ENCODE measurements at regions not wholly inside any gene's neighbourhood (a gene's known extent, or its start where the extent isn't known, plus 50 kb on each side); places are given as distances from the start of the nearest gene placed in this dataset.

DNA sequence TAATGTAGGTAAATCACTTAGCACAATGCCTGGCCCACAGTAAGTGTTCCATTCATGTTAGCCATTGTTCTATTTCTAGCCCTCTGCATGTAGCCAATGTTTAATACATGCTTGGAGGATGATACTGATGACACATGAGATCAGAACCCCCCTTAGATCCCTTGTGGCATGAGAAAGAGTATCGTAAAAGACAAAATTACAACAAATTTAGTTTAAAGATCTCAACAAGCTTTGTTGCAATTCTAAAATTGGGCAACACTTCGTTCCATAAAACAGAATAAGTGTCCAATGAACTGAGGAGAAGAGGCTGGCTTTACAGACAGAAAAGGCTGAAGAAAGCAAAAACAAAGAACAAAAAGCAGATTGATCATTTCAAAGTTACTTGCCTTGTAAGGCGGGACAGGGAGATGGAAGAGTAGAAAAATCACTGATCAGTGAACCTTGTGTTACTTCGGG lies 148.7 kb upstream of the SLC1A4 start:
- Histone ChIP-seq H3K27me3 (ENCODE audit: control insufficient read depth in 4 of 4, insufficient read depth in 4 of 4, low read length in 3 of 4) (no peaks in the 10 kb centered on the region), H3K4me3 (ENCODE audit: low read depth in 1 of 3, low read length in 3 of 3) (no peak overlapping the region), H3K9me3 (ENCODE audit: control insufficient read depth in 4 of 4, low read length in 3 of 4) (no peaks in the 10 kb centered on the region), H3K4me1 (ENCODE audit: control insufficient read depth in 4 of 4, insufficient read depth in 4 of 4, low read length in 3 of 4) (peaks cover 3 to 11% (median 9%) of the 10 kb centered on the region in 4 donors), H3K9ac (ENCODE audit: low read depth in 1 of 2, low read length in 2 of 2) (no peak overlapping the region), H3K36me3 (ENCODE audit: control insufficient read depth in 4 of 4, insufficient read depth in 3 of 4, low read depth in 1 of 4, low read length in 3 of 4) (no peaks in the 10 kb centered on the region), H3K27ac (ENCODE audit: low read depth in 1 of 2, low read length in 2 of 2) (no peak overlapping the region)
- no peak for DNase-seq (ENCODE audit: low spot score)
- TF ChIP-seq NR2F2 (IDR thresholded peaks at IDR 0.05) (no peak), HNF4A (conservative IDR thresholded peaks at IDR 0.05) (no peak), TAF1 (conservative IDR thresholded peaks at IDR 0.05) (no peak), ZBTB33 (IDR thresholded peaks at IDR 0.05) (no peak), HNF4G (IDR thresholded peaks at IDR 0.05) (no peak), RXRA (IDR thresholded peaks at IDR 0.05) (no peak), YY1 (IDR thresholded peaks at IDR 0.05) (no peak), ATF3 (IDR thresholded peaks at IDR 0.05) (no peak), EGR1 (IDR thresholded peaks at IDR 0.05; ENCODE audit: low read depth in 2 of 2) (no peak), CTCF (IDR thresholded peaks at IDR 0.05; ENCODE audit: low read depth, low read length, missing input control) (no peak), JUND (IDR thresholded peaks at IDR 0.05) (no peak), GABPA (IDR thresholded peaks at IDR 0.05 in 1 of 2, conservative IDR thresholded peaks at IDR 0.05 in 1 of 2) (no peak), RAD21 (IDR thresholded peaks at IDR 0.05) (no peak)
- TF ChIP-seq, protein P1, sequence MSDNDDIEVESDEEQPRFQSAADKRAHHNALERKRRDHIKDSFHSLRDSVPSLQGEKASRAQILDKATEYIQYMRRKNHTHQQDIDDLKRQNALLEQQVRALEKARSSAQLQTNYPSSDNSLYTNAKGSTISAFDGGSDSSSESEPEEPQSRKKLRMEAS (IDR thresholded peaks at IDR 0.05): no peak
- TF ChIP-seq, protein P2, sequence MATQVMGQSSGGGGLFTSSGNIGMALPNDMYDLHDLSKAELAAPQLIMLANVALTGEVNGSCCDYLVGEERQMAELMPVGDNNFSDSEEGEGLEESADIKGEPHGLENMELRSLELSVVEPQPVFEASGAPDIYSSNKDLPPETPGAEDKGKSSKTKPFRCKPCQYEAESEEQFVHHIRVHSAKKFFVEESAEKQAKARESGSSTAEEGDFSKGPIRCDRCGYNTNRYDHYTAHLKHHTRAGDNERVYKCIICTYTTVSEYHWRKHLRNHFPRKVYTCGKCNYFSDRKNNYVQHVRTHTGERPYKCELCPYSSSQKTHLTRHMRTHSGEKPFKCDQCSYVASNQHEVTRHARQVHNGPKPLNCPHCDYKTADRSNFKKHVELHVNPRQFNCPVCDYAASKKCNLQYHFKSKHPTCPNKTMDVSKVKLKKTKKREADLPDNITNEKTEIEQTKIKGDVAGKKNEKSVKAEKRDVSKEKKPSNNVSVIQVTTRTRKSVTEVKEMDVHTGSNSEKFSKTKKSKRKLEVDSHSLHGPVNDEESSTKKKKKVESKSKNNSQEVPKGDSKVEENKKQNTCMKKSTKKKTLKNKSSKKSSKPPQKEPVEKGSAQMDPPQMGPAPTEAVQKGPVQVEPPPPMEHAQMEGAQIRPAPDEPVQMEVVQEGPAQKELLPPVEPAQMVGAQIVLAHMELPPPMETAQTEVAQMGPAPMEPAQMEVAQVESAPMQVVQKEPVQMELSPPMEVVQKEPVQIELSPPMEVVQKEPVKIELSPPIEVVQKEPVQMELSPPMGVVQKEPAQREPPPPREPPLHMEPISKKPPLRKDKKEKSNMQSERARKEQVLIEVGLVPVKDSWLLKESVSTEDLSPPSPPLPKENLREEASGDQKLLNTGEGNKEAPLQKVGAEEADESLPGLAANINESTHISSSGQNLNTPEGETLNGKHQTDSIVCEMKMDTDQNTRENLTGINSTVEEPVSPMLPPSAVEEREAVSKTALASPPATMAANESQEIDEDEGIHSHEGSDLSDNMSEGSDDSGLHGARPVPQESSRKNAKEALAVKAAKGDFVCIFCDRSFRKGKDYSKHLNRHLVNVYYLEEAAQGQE (IDR thresholded peaks at IDR 0.05): no peak
- WGBS: 80% methylated on average over 4 of the region's 4 CpGs

DNA sequence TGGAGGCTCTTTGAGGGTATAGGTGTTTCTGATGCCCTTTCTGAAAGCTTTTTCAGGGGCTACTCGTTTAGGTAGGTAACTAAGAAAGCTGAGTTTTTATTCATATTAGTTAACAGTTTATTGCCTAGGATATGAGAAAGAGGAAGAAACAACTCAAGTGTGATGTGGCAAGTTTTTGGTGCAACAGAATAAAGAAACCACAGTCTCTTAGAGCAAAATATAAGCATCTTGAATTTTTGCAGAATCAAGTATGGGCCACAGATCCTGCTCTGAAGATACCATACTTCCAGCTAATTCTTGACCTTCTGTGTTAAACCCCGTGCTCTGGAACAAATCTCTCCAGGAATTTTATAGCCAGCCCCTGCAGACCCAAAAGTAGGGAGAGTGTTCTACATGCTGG lies 147.7 kb upstream of the SLC1A4 start:
- no peak overlapping the region for H3K27ac ChIP-seq (ENCODE audit: low read depth in 1 of 2, low read length in 2 of 2)
- H3K4me1 ChIP-seq (ENCODE audit: control insufficient read depth in 4 of 4, insufficient read depth in 4 of 4, low read length in 3 of 4): peaks cover under 1 to 5% (median 4%) of the 10 kb centered on the region in 4 donors
- TF ChIP-seq JUND (IDR thresholded peaks at IDR 0.05) (no peak), SP1 (IDR thresholded peaks at IDR 0.05) (no peak), HNF4G (IDR thresholded peaks at IDR 0.05) (no peak), RXRA (IDR thresholded peaks at IDR 0.05) (no peak), EGR1 (IDR thresholded peaks at IDR 0.05; ENCODE audit: low read depth in 2 of 2) (no peak), RAD21 (IDR thresholded peaks at IDR 0.05) (no peak), ZBTB33 (IDR thresholded peaks at IDR 0.05) (no peak), ATF3 (IDR thresholded peaks at IDR 0.05) (no peak), FOXA2 (IDR thresholded peaks at IDR 0.05) (no peak)
- TF ChIP-seq, protein P2 (IDR thresholded peaks at IDR 0.05): no peak
- TF ChIP-seq, protein P1 (IDR thresholded peaks at IDR 0.05): no peak

More for the DNA sequence above, 147.7 kb upstream of the SLC1A4 start:
- H3K27me3 ChIP-seq (ENCODE audit: control insufficient read depth in 4 of 4, insufficient read depth in 4 of 4, low read length in 3 of 4): no peaks in the 10 kb centered on the region
- no peaks in the 10 kb centered on the region for H3K9me3 ChIP-seq (ENCODE audit: control insufficient read depth in 4 of 4, low read length in 3 of 4)
- H3K9ac ChIP-seq (ENCODE audit: low read depth in 1 of 2, low read length in 2 of 2): no peak overlapping the region
- no peak overlapping the region for H3K4me3 ChIP-seq (ENCODE audit: low read depth in 1 of 3, low read length in 3 of 3)
- WGBS: 75% methylated on average over 2 of the region's 2 CpGs
- DNase-seq (ENCODE audit: low spot score): no peak
- no peaks in the 10 kb centered on the region for H3K36me3 ChIP-seq (ENCODE audit: control insufficient read depth in 4 of 4, insufficient read depth in 3 of 4, low read depth in 1 of 4, low read length in 3 of 4)

Measured in liver (tissue), 8 donors.